Tongue (tissue), 1 donor: ENCODE measurements at regions not wholly inside any gene's neighbourhood (a gene's known extent, or its start where the extent isn't known, plus 50 kb on each side); places are given as distances from the start of the nearest gene placed in this dataset.
A peak's percentile ranks its signal among the peaks of the same experiment; 100 is the strongest.

ENCODE experiments used
- DNase-seq: peaks from one replicate; pipeline ENCODE4 v3.0.0-alpha.2; 2015

GRCh38 chr3:72298201-72299152, 513.5 kb upstream of the PROK2 start:
- DNase-seq = no peak

GRCh38 chr3:72297481-72297880, 512.5 kb upstream of the PROK2 start:
- DNase-seq = no peak

DNA sequence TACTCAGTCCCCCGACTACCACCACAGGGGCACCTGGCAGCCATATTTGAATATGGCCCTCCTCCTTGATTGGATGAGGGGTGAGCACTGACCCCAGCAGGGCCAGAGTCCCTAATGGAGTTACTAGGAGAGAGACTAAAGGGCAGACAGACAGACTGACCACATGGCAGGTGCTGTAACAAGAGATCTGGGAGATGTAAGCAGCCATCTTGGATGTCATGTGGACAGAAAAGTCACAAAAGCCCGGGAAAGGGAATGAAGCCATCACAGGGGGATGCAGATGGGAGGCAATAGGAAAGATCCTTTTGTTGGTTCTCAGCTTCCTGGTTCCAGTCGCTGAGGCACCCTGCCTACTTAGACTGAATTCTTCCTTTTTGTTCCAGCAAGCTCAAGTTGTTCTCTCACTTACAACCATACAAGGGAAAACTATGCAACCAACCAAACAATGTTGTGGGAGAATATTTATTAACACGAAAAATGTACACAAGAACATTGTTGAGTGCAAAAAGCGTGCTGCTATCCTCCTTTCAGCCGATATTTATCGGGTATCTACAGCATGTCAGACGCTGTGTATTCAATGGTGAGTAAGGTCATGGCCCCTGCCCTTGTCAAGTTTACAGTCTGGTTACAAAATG, 511.6 kb upstream of the PROK2 start:
- DNase-seq = no peak

DNA sequence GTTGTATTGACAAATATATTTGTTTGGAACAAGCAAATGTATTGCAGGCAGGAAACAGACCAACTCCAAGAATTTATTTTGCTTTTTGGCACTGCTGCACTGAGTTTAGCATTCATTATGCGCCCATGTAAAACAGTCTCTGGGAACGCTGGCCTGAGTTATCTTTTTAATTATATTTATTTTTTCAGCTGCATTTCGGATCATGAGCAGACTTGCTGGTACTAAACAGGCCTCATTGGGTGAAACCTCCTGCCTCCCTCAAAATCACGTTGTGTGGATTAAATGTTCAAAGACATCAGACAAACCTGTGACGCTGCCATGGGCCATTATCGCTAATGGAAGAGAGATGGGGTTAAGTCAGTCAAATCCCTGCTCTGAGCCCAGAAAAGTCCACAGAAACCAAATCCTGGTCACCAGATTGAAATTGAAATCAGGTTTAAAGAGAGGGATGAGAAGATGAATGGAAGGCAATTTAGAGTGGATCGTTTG, 511.1 kb upstream of the PROK2 start:
- peak; percentile 41 for DNase-seq

DNA sequence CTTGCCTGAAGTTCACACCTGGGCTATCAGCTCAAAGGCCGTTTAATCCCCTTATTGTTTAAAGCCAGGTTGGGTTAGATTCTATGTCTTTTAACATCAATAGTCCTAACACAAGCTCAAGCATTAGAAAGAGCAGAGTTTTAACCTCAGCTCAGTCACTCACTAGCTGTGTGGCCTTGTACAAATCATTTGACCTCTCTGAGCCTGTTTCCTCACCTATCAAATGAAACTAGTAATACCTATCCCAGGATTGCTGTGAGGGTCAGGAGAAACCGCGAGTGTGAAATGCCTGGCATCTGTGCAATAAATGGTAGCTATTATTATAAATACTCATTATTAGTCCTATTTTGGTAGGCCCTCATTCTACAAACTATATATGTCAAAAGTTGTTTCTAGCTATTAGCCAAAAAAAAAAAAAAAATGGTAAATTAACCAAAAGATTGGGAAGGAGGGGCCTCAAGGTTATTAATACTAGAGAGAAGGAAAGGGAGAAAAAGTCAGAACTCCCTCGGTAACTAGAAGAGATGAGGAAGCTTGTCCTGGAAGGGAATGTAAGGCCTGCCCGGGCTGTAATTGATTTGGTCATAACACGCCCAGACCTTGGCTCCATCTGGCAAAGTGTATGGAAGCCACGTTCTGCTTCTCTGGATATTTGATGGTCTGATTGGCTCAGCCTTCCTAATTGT, 510.5 kb upstream of the PROK2 start:
- DNase-seq = no peak

DNA sequence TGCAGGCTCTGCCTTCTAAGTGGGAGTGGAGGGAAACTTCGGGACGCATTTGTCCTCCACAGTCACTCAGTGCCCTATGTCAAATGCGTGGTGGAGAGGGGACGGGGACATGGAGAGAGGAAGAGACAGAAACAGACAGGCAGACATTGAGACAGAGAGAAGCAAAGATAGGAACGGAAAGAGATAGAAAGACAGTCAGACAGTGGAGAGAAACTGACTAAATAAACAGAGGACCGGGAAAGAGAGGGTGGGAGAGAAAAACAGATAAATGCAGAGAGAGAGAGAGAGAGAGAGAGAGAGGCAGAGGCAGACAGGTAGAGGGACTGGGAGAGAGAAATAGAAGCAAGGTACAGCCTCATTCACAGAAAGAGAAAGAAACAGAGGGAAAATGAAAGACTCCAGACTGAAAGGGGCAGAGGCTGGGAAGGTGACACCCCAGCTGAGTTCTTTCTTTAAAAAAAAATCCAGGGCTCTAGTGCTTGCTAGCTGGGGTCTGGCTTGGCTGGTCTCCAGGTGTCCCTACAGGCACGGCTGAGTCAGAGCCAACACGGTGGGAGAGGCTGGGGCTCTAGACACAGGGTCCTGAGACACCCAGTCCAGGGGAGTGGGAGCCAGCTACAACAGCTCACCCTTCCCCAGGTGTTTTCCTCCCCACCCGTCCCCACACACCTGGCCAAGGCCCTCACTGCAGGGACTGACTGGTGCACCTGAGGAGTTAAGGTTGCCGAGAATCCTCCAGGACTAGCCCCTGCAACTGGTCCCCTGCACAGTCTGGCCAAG, 506.1 kb upstream of the PROK2 start:
- DNase-seq = no peak

- no peak for DNase-seq
These were observed 504.7 kb upstream of the PROK2 start for GRCh38 chr3:72289692-72290071.

- peak; percentile 85 for DNase-seq
These were observed 504.2 kb upstream of the PROK2 start for GRCh38 chr3:72288955-72289691.

- no peak for DNase-seq
These were observed 503.0 kb upstream of the PROK2 start for GRCh38 chr3:72287956-72288355.

DNA sequence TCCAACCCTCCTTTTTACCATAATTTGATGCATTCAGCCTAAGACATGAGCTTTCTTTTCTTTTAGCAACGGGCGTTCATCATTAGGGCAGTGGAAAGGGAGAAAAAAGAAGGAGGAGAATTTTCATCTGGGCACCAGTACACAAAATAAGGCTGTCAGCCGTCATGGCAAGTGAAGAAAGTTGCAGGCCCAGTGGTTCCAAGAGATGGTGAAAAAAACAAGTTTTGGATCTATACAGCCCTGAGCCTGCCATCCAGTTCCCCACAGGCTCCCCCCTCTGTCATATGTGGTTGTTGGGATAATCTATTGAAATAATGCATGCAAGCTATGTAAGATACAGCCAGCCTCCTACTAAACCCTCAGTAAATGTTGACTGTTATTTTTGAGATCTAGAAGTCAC, 500.6 kb upstream of the PROK2 start:
- no peak for DNase-seq

DNA sequence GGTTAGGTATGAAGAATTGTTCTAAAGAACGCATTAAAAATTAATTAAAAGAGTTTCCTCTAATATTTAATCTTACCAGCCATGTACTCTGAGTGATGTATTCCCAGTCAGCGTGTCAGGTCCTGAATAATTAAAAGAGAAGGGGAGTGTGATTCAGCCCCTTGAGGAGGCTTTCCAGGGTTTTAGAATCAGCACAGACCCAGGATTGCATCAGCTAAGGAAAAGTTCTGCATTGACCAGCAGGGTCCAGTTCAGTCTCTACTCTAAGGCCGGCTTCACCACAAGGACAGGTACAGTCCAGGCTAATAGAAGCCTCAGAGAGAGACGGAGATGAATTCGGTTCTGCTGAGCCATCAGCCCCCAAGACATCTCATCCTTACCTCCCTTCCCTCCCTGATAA, 499.5 kb upstream of the PROK2 start:
- DNase-seq = no peak

DNA sequence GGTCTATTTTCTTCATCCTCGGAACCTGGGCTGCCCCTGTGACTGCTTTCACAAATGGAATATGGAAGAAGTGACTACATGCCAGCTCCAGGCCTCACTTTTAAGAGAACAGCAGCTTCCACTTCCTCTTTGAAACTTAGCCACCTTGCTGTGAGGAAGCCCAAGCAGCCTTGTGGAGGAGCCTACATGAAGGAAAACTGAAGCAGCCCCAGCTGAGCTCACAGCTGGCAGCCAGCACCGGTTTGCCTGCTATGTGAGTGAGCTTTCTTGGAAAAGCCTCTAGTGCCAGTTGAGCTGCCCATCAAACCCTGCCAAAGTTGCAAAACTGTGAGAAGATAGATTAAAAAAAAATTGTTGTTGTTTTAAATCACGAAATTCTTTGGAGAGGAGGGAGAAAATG, 498.0 kb upstream of the PROK2 start:
- DNase-seq = no peak

DNA sequence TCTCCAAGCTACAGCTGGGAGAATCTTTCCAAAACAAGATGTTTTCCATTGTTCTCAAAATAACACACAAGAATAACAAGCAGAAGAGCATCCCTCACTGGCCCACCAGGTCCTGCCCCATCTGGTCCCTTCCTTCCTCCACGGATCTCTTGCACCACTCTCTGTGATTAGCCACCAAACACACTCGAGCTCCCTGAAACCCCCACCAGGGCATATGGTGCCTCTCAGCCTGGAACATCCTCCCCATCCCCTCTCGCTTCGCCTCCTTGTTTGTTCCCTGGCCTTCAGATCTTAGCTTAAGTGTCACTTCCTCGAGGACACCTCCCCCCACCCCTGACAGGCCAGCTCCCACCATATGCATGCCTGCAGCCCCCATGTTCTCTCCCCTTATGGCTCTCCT, 496.6 kb upstream of the PROK2 start:
- DNase-seq = no peak

DNA sequence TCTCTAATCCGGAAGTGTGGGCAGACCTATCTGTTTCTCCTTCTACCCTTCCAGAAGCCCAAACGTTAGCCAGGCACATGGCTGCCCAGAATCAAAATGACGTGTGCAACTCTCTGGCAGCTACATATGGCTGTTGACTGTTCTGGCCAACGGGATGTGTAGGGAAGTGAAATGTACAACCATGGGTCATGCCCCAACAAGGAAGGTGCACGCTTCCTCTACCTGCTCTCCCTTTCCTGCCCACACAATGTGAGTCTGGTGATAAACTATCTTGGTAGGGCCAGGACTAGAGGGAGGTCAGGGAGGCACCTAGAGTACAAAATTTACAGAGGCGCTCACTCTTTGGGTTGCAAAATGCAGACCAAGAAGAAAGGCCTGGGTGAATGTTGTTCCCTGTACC, 495.9 kb upstream of the PROK2 start:
- no peak for DNase-seq

DNA sequence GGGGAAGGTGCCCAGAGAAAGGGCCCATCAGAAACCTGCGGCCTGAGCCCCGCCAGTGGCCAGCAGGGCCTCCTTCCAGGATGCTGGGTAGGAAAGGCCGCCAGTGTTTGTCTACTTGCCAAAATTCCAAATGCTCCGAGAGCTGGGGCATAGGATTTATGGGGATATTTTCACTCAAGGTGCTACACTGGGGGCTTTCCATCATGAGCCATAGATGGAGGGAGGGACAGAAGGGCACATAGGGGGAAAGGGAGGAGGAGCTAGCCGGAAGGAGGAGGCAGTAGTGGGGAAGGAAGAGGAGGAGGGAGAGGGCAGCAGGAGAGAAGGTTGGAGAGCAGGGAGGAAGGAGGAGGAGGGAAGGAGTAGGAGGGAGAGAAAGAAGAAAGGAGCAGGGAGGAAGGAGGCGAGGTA, 494.7 kb upstream of the PROK2 start:
- no peak for DNase-seq

DNA sequence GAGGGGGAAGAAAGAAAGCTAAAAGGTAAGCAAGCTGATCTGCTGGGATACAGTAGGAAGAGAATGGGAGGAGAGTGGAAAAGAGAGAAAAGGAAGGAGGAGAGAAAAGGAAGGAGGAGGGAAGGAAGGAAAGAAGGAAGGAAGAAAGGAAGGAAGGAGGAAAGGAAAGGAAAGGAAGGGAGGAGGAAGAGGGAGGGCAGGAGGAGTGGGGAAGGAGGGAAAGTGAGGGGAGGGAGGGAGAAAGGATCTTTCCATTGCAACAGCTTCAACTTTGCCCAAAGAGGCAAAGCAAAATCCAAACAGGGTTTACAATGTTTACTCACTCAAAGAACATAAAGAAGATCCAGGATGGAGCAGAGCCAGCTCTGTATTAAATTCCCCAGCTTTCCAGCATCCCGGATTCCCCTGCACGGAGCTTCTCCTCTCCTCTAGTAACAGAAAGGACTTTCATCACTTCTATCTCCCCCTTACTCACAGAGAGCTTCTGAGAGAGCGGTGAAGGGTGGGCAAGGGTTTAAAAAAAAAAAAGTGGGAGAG, 494.2 kb upstream of the PROK2 start:
- DNase-seq = peak; percentile 61

- no peak for DNase-seq
These were observed 493.6 kb upstream of the PROK2 start for GRCh38 chr3:72278349-72279067.

- no peak for DNase-seq
These were observed 492.8 kb upstream of the PROK2 start for GRCh38 chr3:72277710-72278109.

DNA sequence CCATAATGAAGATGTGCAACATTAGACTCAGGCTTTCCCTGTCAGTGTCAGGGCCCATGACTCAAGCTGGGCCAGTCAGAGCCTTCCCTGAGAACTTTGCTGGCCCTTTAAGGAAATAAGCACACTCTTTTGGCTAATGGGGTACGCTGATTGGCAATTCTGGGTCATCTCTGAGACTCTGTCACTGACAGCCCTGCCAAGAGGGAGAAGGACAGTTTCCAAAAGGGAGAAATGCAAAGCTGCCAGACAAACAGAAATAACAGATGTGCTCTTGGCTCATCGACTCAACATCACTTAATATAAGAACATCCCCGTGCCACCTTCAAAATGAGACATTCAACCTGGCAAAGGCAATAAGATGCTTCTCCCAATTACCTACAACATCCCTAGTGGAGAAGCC, 491.9 kb upstream of the PROK2 start:
- DNase-seq = no peak

- no peak for DNase-seq
These were observed 490.4 kb upstream of the PROK2 start for GRCh38 chr3:72275331-72275751.
